Activated CD4-positive, alpha-beta memory T cell treated with anti-CD3 and anti-CD28 coated beads, Interleukin-2, amount 10 ng/mL, durations not matched to agents 7 days and 5 days (primary cell): ENCODE measurements at regions not wholly inside any gene's neighbourhood (a gene's known extent, or its start where the extent isn't known, plus 50 kb on each side); places are given as distances from the start of the nearest gene placed in this dataset.

ENCODE experiments used
- CTCF ChIA-PET: fragments of 350-600 bp; sonication (Branson Sonifier 250); formaldehyde crosslinking; loops from one replicate; lab custom pipeline; 2021; ENCODE audit warnings: antibody characterized with exemption, inconsistent platforms; lab: Charles Lee
- POLR2A ChIA-PET: fragments of 350-600 bp; sonication (Branson Sonifier 250); formaldehyde crosslinking; loops from one replicate; lab custom pipeline; 2021; ENCODE audit warnings: antibody characterized with exemption; lab: Charles Lee
- DNase-seq: peaks from one replicate; pipeline ENCODE4 v3.0.0-alpha.2; 2020
- H3K27ac Mint-ChIP-seq: one replicate; pipeline ENCODE4 v1.8.0; 2021; ENCODE audit warnings: mild to moderate bottlenecking, mixed read lengths
- H3K27me3 Mint-ChIP-seq: one replicate; pipeline ENCODE4 v1.8.0; 2021; ENCODE audit warnings: mixed read lengths
- H3K36me3 Mint-ChIP-seq: one replicate; pipeline ENCODE4 v1.8.0; 2021; ENCODE audit warnings: low read depth, mixed read lengths
- H3K4me1 Mint-ChIP-seq: one replicate; pipeline ENCODE4 v1.8.0; 2021; ENCODE audit warnings: mixed read lengths
- H3K4me3 Mint-ChIP-seq: one replicate; pipeline ENCODE4 v1.8.0; 2021; ENCODE audit warnings: mild to moderate bottlenecking, mixed read lengths
- H3K9me3 Mint-ChIP-seq: one replicate; pipeline ENCODE4 v1.8.0; 2021; ENCODE audit warnings: mixed read lengths

- H3K4me3 Mint-ChIP-seq, result no peak overlapping the region
- no peak for DNase-seq
- no peaks in the 10 kb centered on the region for H3K4me1 Mint-ChIP-seq
- no peak overlapping the region for H3K27ac Mint-ChIP-seq
- H3K9me3 Mint-ChIP-seq, result peaks cover 2% of the 10 kb centered on the region
- no peaks in the 10 kb centered on the region for H3K36me3 Mint-ChIP-seq
- ChIA-PET CTCF (no interaction called here), POLR2A (no interaction called here)
- H3K27me3 Mint-ChIP-seq, result no peaks in the 10 kb centered on the region
Measured at GRCh38 chr6:8546496-8546895, 111.2 kb upstream of the SLC35B3 start.

- POLR2A ChIA-PET, result no interaction called here
- Mint-ChIP-seq H3K27ac (no peak overlapping the region), H3K9me3 (peaks cover 2% of the 10 kb centered on the region), H3K27me3 (no peaks in the 10 kb centered on the region), H3K4me1 (no peaks in the 10 kb centered on the region), H3K36me3 (no peaks in the 10 kb centered on the region), H3K4me3 (no peak overlapping the region)
- CTCF ChIA-PET, result no interaction called here
- no peak for DNase-seq
Measured at GRCh38 chr6:8545336-8545735, 110.0 kb upstream of the SLC35B3 start.

GRCh38 chr6:8543714-8544113 lies 108.4 kb upstream of the SLC35B3 start:
- no peaks in the 10 kb centered on the region for H3K36me3 Mint-ChIP-seq
- no peak overlapping the region for H3K27ac Mint-ChIP-seq
- no peaks in the 10 kb centered on the region for H3K9me3 Mint-ChIP-seq
- H3K4me3 Mint-ChIP-seq, result no peak overlapping the region
- no peaks in the 10 kb centered on the region for H3K27me3 Mint-ChIP-seq
- DNase-seq, result no peak
- CTCF ChIA-PET, result no interaction called here
- H3K4me1 Mint-ChIP-seq, result no peaks in the 10 kb centered on the region
- POLR2A ChIA-PET, result no interaction called here

GRCh38 chr6:8539453-8539852 lies 104.1 kb upstream of the SLC35B3 start:
- Mint-ChIP-seq H3K4me3 (no peak overlapping the region), H3K4me1 (no peaks in the 10 kb centered on the region)
- POLR2A ChIA-PET, result no interaction called here

DNA sequence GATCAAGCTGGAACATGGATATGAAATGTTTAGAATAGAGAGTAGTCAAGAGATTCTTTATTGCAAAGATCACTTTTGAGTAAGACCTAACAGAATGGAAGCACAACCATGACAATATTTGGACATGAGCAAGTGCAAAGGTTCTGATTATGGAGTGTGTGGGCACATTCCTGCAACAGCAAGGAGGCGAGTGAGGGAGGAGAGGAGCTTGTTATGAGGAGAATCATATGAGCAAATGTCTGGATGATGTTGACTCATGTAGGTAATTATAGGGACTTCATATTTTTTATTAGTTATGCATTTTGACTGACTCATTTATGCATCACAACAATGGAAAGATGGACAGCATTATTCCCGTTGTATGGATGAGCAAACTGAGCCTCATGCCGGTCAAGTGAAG lies 100.8 kb upstream of the SLC35B3 start:
- ChIA-PET CTCF (no interaction called here), POLR2A (no interaction called here)
- Mint-ChIP-seq H3K36me3 (no peaks in the 10 kb centered on the region), H3K4me1 (no peaks in the 10 kb centered on the region), H3K27ac (no peak overlapping the region), H3K9me3 (peaks cover under 1% of the 10 kb centered on the region), H3K27me3 (no peaks in the 10 kb centered on the region), H3K4me3 (no peak overlapping the region)
- DNase-seq, result no peak

More at GRCh38 chr6:8539453-8539852, 104.1 kb upstream of the SLC35B3 start:
- Mint-ChIP-seq H3K27ac (no peak overlapping the region), H3K9me3 (no peaks in the 10 kb centered on the region), H3K36me3 (no peaks in the 10 kb centered on the region), H3K27me3 (no peaks in the 10 kb centered on the region)
- no peak for DNase-seq
- CTCF ChIA-PET, result no interaction called here

GRCh38 chr6:8535519-8535918 lies 100.2 kb upstream of the SLC35B3 start:
- ChIA-PET POLR2A (no interaction called here), CTCF (no interaction called here)
- H3K4me1 Mint-ChIP-seq, result no peaks in the 10 kb centered on the region
- H3K4me3 Mint-ChIP-seq, result no peak overlapping the region
- peaks cover 2% of the 10 kb centered on the region for H3K9me3 Mint-ChIP-seq
- no peak overlapping the region for H3K27ac Mint-ChIP-seq
- DNase-seq, result no peak
- H3K27me3 Mint-ChIP-seq, result no peaks in the 10 kb centered on the region
- H3K36me3 Mint-ChIP-seq, result no peaks in the 10 kb centered on the region

GRCh38 chr6:8530785-8531435 lies 95.6 kb upstream of the SLC35B3 start:
- Mint-ChIP-seq H3K4me3 (no peak overlapping the region), H3K36me3 (no peaks in the 10 kb centered on the region), H3K27ac (no peak overlapping the region), H3K4me1 (no peaks in the 10 kb centered on the region), H3K9me3 (peaks cover 2% of the 10 kb centered on the region), H3K27me3 (no peaks in the 10 kb centered on the region)
- ChIA-PET POLR2A (no interaction called here), CTCF (no interaction called here)
- DNase-seq, result no peak

GRCh38 chr6:8529250-8529649 lies 93.9 kb upstream of the SLC35B3 start:
- H3K27me3 Mint-ChIP-seq, result no peaks in the 10 kb centered on the region
- no peak overlapping the region for H3K4me3 Mint-ChIP-seq
- ChIA-PET CTCF (no interaction called here), POLR2A (no interaction called here)
- no peaks in the 10 kb centered on the region for H3K36me3 Mint-ChIP-seq
- peaks cover 2% of the 10 kb centered on the region for H3K9me3 Mint-ChIP-seq
- H3K4me1 Mint-ChIP-seq, result no peaks in the 10 kb centered on the region
- DNase-seq, result no peak
- no peak overlapping the region for H3K27ac Mint-ChIP-seq

GRCh38 chr6:8527818-8528217 lies 92.5 kb upstream of the SLC35B3 start:
- Mint-ChIP-seq H3K27ac (no peak overlapping the region), H3K36me3 (no peaks in the 10 kb centered on the region), H3K27me3 (no peaks in the 10 kb centered on the region), H3K4me1 (no peaks in the 10 kb centered on the region), H3K9me3 (peaks cover 2% of the 10 kb centered on the region), H3K4me3 (no peak overlapping the region)
- POLR2A ChIA-PET, result no interaction called here
- CTCF ChIA-PET, result no interaction called here
- DNase-seq, result no peak

DNA sequence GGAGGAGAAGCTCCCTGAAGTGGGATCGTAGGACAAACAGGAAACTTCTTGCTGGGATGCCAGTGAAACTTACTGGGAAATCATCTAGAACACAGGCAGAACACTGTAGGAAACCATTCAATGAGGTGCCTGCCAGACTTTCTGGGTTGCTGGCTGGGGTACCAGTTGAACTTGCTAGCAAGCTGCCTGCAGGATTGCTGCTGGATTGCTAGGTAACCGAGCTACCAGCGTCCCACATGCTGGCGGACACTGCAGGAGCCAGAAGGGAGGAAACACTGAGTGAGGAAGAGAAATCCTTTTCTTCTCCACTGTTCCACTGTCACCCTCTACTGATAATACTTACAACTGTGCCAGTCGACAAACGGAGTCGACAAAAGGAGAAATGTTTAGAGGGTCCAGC lies 91.3 kb upstream of the SLC35B3 start:
- H3K27ac Mint-ChIP-seq, result no peak overlapping the region
- no peak for DNase-seq
- no peaks in the 10 kb centered on the region for H3K36me3 Mint-ChIP-seq
- ChIA-PET POLR2A (no interaction called here), CTCF (no interaction called here)
- no peaks in the 10 kb centered on the region for H3K27me3 Mint-ChIP-seq
- H3K9me3 Mint-ChIP-seq, result peaks cover 2% of the 10 kb centered on the region
- H3K4me1 Mint-ChIP-seq, result no peaks in the 10 kb centered on the region
- no peak overlapping the region for H3K4me3 Mint-ChIP-seq

GRCh38 chr6:8525370-8525769 lies 90.0 kb upstream of the SLC35B3 start:
- no peak for DNase-seq
- Mint-ChIP-seq H3K27me3 (no peaks in the 10 kb centered on the region), H3K4me3 (no peak overlapping the region), H3K36me3 (no peaks in the 10 kb centered on the region), H3K4me1 (no peaks in the 10 kb centered on the region), H3K27ac (no peak overlapping the region), H3K9me3 (peaks cover 3% of the 10 kb centered on the region)
- ChIA-PET CTCF (no interaction called here), POLR2A (no interaction called here)

- POLR2A ChIA-PET, result no interaction called here
- H3K27ac Mint-ChIP-seq, result no peak overlapping the region
- no peaks in the 10 kb centered on the region for H3K36me3 Mint-ChIP-seq
- H3K4me1 Mint-ChIP-seq, result no peaks in the 10 kb centered on the region
- H3K4me3 Mint-ChIP-seq, result no peak overlapping the region
- CTCF ChIA-PET, result no interaction called here
- H3K27me3 Mint-ChIP-seq, result no peaks in the 10 kb centered on the region
- peaks cover 4% of the 10 kb centered on the region for H3K9me3 Mint-ChIP-seq
- no peak for DNase-seq
Measured at GRCh38 chr6:8513174-8513573, 77.8 kb upstream of the SLC35B3 start.

GRCh38 chr6:8507286-8507685 lies 71.9 kb upstream of the SLC35B3 start:
- no peak for DNase-seq
- ChIA-PET POLR2A (no interaction called here), CTCF (no interaction called here)
- no peaks in the 10 kb centered on the region for H3K9me3 Mint-ChIP-seq
- no peak overlapping the region for H3K4me3 Mint-ChIP-seq
- H3K27me3 Mint-ChIP-seq, result no peaks in the 10 kb centered on the region
- H3K27ac Mint-ChIP-seq, result no peak overlapping the region
- no peaks in the 10 kb centered on the region for H3K4me1 Mint-ChIP-seq
- no peaks in the 10 kb centered on the region for H3K36me3 Mint-ChIP-seq

- ChIA-PET CTCF (no interaction called here), POLR2A (no interaction called here)
- Mint-ChIP-seq H3K4me1 (no peaks in the 10 kb centered on the region), H3K27ac (no peak overlapping the region), H3K36me3 (no peaks in the 10 kb centered on the region), H3K27me3 (no peaks in the 10 kb centered on the region), H3K4me3 (no peak overlapping the region), H3K9me3 (no peaks in the 10 kb centered on the region)
- no peak for DNase-seq
Measured at GRCh38 chr6:8506126-8506525, 70.8 kb upstream of the SLC35B3 start.
